ENCODE measurements at regions not wholly inside any gene's neighbourhood (a gene's known extent, or its start where the extent isn't known, plus 50 kb on each side); places are given as distances from the start of the nearest gene placed in this dataset.

DNA sequence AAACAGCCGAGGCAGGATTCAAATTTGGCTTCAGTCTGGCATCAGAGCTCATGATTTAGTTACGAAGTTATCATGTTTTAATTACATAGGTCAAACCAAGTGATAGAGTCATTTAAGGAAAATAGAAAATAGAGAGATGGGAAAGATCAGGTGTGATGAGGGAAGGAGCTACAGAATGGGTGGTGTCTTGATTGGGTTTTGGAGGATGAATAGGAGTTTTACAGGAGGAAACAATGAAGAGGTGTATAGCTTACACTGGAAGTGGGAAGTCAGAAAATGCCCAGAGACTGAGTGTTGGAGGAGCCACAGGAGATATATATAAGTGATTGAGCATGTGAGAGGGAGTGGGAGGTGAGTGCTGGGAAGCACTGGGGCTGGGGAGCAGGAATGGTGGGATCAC is 264.2 kb upstream of the TNP1 start:
- H3K27ac ChIP-seq (ENCODE audit: low read depth in 2 of 2, low read length in 1 of 2): no peak overlapping the region
- no peak for TF ChIP-seq TEAD4 (IDR thresholded peaks at IDR 0.05; ENCODE audit: borderline replicate concordance, insufficient read depth)
- no peak for TF ChIP-seq GATA2 (CRISPR knock-in tag; IDR thresholded peaks at IDR 0.05)
- no peak for TF ChIP-seq MEF2A (IDR thresholded peaks at IDR 0.05; ENCODE audit: borderline replicate concordance, low read depth)
- TF ChIP-seq RFX5 (IDR thresholded peaks at IDR 0.05; ENCODE audit: low read length): no peak
- no peak for TF ChIP-seq SMC3 (IDR thresholded peaks at IDR 0.05; ENCODE audit: low read depth, low read length)
- TF ChIP-seq YY1 (IDR thresholded peaks at IDR 0.05; ENCODE audit: low read depth): no peak
- 64% methylated on average over 2 of the region's 2 CpGs for WGBS (ENCODE audit: low lambda C conversion rate)
- H3K27me3 ChIP-seq (ENCODE audit: insufficient read depth): no peaks in the 10 kb centered on the region
- H4K20me1 ChIP-seq (ENCODE audit: insufficient read depth): no peaks in the 10 kb centered on the region
- ChIA-PET POLR2A (no interaction called here), CTCF (no interaction called here)
- no peaks in the 10 kb centered on the region for H3K36me3 ChIP-seq (replicated peaks in 1 of 2; ENCODE audit: control insufficient read depth in 1 of 2, insufficient read depth in 2 of 2, low read length in 1 of 2)
- peaks cover 0 to 6% of the 10 kb centered on the region in 2 experiments; a peak in 2 of 4 replicates for H3K4me1 ChIP-seq (ENCODE audit: control insufficient read depth in 1 of 2, insufficient read depth in 2 of 2, low read depth in 1 of 2, low read length in 1 of 2)
- no peaks in the 10 kb centered on the region for H3K9me2 ChIP-seq
- H3K79me2 ChIP-seq (ENCODE audit: insufficient read depth): no peaks in the 10 kb centered on the region
- no peak for DNase-seq
- no peak overlapping the region for H2AFZ ChIP-seq (ENCODE audit: low read depth)
- H3K9me3 ChIP-seq: no peaks in the 10 kb centered on the region
- H3F3A ChIP-seq (replicated peaks; ENCODE audit: insufficient read depth): no peaks in the 10 kb centered on the region
- H3K9ac ChIP-seq: no peak overlapping the region
- no peak overlapping the region for H3K4me3 ChIP-seq (ENCODE audit: low read depth in 2 of 2, low read length in 1 of 2)
- H3K4me2 ChIP-seq: no peak overlapping the region

DNA sequence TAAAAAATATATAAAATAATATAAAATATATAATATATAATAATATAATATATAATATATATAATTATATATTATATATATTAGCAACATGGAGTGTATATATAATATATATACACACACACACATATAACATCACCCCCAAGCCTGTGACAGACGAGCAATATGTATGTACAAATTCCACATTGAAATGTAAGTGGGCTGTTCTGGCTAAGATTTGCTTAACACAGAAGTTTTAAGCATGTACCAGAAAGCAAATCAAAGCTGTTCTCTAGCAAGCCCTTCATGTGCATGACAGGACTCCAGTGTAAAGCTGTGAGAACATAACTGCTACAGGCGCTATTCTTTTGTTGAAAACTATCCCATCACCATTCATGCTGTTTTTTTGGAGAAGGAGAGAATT is 261.7 kb upstream of the TNP1 start:
- Histone ChIP-seq H3K27ac (ENCODE audit: low read depth in 2 of 2, low read length in 1 of 2) (no peak overlapping the region), H3K4me2 (no peak overlapping the region), H3K79me2 (ENCODE audit: insufficient read depth) (no peaks in the 10 kb centered on the region), H3K27me3 (ENCODE audit: insufficient read depth) (no peaks in the 10 kb centered on the region), H2AFZ (ENCODE audit: low read depth) (no peak overlapping the region), H3K9me2 (no peaks in the 10 kb centered on the region), H3K4me1 (ENCODE audit: control insufficient read depth in 1 of 2, insufficient read depth in 2 of 2, low read depth in 1 of 2, low read length in 1 of 2) (no peaks in the 10 kb centered on the region; a peak in 1 of 4 replicates), H3K4me3 (ENCODE audit: low read depth in 2 of 2, low read length in 1 of 2) (no peak overlapping the region), H3F3A (replicated peaks; ENCODE audit: insufficient read depth) (no peaks in the 10 kb centered on the region), H3K9ac (no peak overlapping the region), H4K20me1 (ENCODE audit: insufficient read depth) (no peaks in the 10 kb centered on the region), H3K36me3 (replicated peaks in 1 of 2; ENCODE audit: control insufficient read depth in 1 of 2, insufficient read depth in 2 of 2, low read length in 1 of 2) (no peaks in the 10 kb centered on the region), H3K9me3 (no peaks in the 10 kb centered on the region)
- 93% methylated on average over 2 of the region's 2 CpGs for WGBS (ENCODE audit: low lambda C conversion rate)
- TF ChIP-seq ELF1 (IDR thresholded peaks at IDR 0.05): no peak
- no peak for TF ChIP-seq GATA2 (CRISPR knock-in tag; IDR thresholded peaks at IDR 0.05)
- TF ChIP-seq TAF1 (IDR thresholded peaks at IDR 0.05; ENCODE audit: borderline replicate concordance, low read depth, low read length): no peak
- TF ChIP-seq GABPA (IDR thresholded peaks at IDR 0.05; ENCODE audit: low read depth): no peak
- no peak for TF ChIP-seq TCF12 (IDR thresholded peaks at IDR 0.05)
- TF ChIP-seq, protein P1, sequence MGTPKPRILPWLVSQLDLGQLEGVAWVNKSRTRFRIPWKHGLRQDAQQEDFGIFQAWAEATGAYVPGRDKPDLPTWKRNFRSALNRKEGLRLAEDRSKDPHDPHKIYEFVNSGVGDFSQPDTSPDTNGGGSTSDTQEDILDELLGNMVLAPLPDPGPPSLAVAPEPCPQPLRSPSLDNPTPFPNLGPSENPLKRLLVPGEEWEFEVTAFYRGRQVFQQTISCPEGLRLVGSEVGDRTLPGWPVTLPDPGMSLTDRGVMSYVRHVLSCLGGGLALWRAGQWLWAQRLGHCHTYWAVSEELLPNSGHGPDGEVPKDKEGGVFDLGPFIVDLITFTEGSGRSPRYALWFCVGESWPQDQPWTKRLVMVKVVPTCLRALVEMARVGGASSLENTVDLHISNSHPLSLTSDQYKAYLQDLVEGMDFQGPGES (IDR thresholded peaks at IDR 0.05; ENCODE audit: low read depth, low read length): no peak
- TF ChIP-seq SIN3A (IDR thresholded peaks at IDR 0.05; ENCODE audit: borderline replicate concordance, low read depth, low read length): no peak
- no peak for TF ChIP-seq EZH2phosphoT487 (IDR thresholded peaks at IDR 0.05; ENCODE audit: borderline replicate concordance, low read depth)
- TF ChIP-seq NFIC (IDR thresholded peaks at IDR 0.05; ENCODE audit: borderline replicate concordance): no peak
- no peak for TF ChIP-seq FOXJ3 (CRISPR knock-in tag; IDR thresholded peaks at IDR 0.05)
- TF ChIP-seq FOSL2 (IDR thresholded peaks at IDR 0.05; ENCODE audit: borderline replicate concordance, low read depth): no peak
- ChIA-PET POLR2A (no interaction called here), CTCF (no interaction called here)
- no peak for DNase-seq
